ENCODE measurements at regions not wholly inside any gene's neighbourhood (a gene's known extent, or its start where the extent isn't known, plus 50 kb on each side); places are given as distances from the start of the nearest gene placed in this dataset.

GRCh38 chr19:46959894-46960556 is 59.6 kb upstream of the NPAS1 start:
- TF ChIP-seq EZH2phosphoT487 (IDR thresholded peaks at IDR 0.05; ENCODE audit: low read depth, severe bottlenecking, unreplicated experiment) (no peak), EZH2 (IDR thresholded peaks at IDR 0.05; ENCODE audit: borderline replicate concordance) (no peak), CTCF (IDR thresholded peaks at IDR 0.05; ENCODE audit: poor library complexity) (no peak)
- H3K4me2 ChIP-seq: no peak overlapping the region
- no peak overlapping the region for H3K27ac ChIP-seq
- H3K27me3 ChIP-seq: no peaks in the 10 kb centered on the region
- no peak for DNase-seq (ENCODE audit: low spot score)
- H3K36me3 ChIP-seq (replicated peaks; ENCODE audit: insufficient read depth, low read depth): no peaks in the 10 kb centered on the region
- no peak overlapping the region for H3K4me3 ChIP-seq
- no peaks in the 10 kb centered on the region for H3K9me3 ChIP-seq (ENCODE audit: low read depth)
- peaks cover 88% of the 10 kb centered on the region for H3K79me2 ChIP-seq
- peaks cover 3% of the 10 kb centered on the region for H3K4me1 ChIP-seq (ENCODE audit: insufficient read depth)
- no peak overlapping the region for H2AFZ ChIP-seq
- WGBS (ENCODE audit: low lambda C conversion rate, missing lambda C conversion rate): 85% methylated on average over 5 of the region's 5 CpGs
- H4K20me1 ChIP-seq (ENCODE audit: insufficient read depth, poor library complexity, severe bottlenecking): peaks cover 15% of the 10 kb centered on the region
- H3K9me2 ChIP-seq (replicated peaks; ENCODE audit: insufficient read depth): no peaks in the 10 kb centered on the region

DNA sequence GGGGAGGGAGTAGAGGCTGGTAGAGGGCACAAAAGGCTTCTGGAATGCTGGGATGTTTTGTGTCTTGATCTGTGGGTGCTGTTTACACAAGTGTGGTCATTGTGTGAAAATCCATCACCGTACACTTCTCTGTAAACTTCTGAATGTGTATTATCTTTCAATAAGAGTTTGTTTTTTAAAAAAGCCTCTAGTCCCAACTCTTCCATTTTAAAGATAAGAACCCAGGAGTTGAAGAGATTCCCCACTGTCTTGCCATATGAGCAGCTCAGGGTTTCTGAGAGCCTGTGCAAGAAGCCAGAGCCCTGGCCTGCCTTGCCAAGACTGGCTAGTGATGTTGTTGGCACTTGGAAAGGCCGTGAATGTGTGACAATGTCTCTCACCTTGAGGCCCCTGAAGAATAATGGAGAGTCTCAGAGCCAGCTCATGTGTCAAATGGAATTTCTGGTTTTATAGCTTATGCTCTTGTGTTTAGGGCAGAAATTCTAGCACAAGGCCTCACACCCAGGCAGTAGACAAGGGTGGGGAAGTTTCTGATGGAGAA is 57.5 kb upstream of the NPAS1 start:
- 77% methylated on average over 2 of the region's 2 CpGs for WGBS (ENCODE audit: low lambda C conversion rate, missing lambda C conversion rate)
- Histone ChIP-seq H3K9me2 (replicated peaks; ENCODE audit: insufficient read depth) (no peaks in the 10 kb centered on the region), H3K27me3 (no peaks in the 10 kb centered on the region), H3K27ac (no peak overlapping the region), H4K20me1 (ENCODE audit: insufficient read depth, poor library complexity, severe bottlenecking) (peaks cover 19% of the 10 kb centered on the region), H3K4me1 (ENCODE audit: insufficient read depth) (no peaks in the 10 kb centered on the region), H3K4me3 (no peak overlapping the region), H3K36me3 (replicated peaks; ENCODE audit: insufficient read depth, low read depth) (no peaks in the 10 kb centered on the region), H3K4me2 (no peak overlapping the region), H3K9me3 (ENCODE audit: low read depth) (no peaks in the 10 kb centered on the region), H3K79me2 (peaks cover 94% of the 10 kb centered on the region), H2AFZ (no peak overlapping the region)
- TF ChIP-seq EZH2phosphoT487 (IDR thresholded peaks at IDR 0.05; ENCODE audit: low read depth, severe bottlenecking, unreplicated experiment): no peak
- no peak for TF ChIP-seq CTCF (IDR thresholded peaks at IDR 0.05; ENCODE audit: poor library complexity)
- TF ChIP-seq EZH2 (IDR thresholded peaks at IDR 0.05; ENCODE audit: borderline replicate concordance): no peak
- no peak for DNase-seq (ENCODE audit: low spot score)

GRCh38 chr19:46963093-46963734 is 56.4 kb upstream of the NPAS1 start:
- Histone ChIP-seq H2AFZ (no peak overlapping the region), H3K27me3 (no peaks in the 10 kb centered on the region), H3K9me2 (replicated peaks; ENCODE audit: insufficient read depth) (no peaks in the 10 kb centered on the region), H3K9me3 (ENCODE audit: low read depth) (no peaks in the 10 kb centered on the region), H3K4me3 (no peak overlapping the region), H3K27ac (no peak overlapping the region), H3K4me1 (ENCODE audit: insufficient read depth) (no peaks in the 10 kb centered on the region), H4K20me1 (ENCODE audit: insufficient read depth, poor library complexity, severe bottlenecking) (peaks cover 19% of the 10 kb centered on the region), H3K36me3 (replicated peaks; ENCODE audit: insufficient read depth, low read depth) (no peaks in the 10 kb centered on the region), H3K79me2 (peaks cover 96% of the 10 kb centered on the region), H3K4me2 (no peak overlapping the region)
- WGBS (ENCODE audit: low lambda C conversion rate, missing lambda C conversion rate): 94% methylated on average over 7 of the region's 7 CpGs
- DNase-seq (ENCODE audit: low spot score): no peak
- TF ChIP-seq EZH2 (IDR thresholded peaks at IDR 0.05; ENCODE audit: borderline replicate concordance) (no peak), CTCF (IDR thresholded peaks at IDR 0.05; ENCODE audit: poor library complexity) (no peak), EZH2phosphoT487 (IDR thresholded peaks at IDR 0.05; ENCODE audit: low read depth, severe bottlenecking, unreplicated experiment) (no peak)

All from hepatocyte (in vitro differentiated cells).